Activated B cell treated with CpG ODN at 0.5 μM for 24 hours (primary cell): ENCODE measurements at regions not wholly inside any gene's neighbourhood (a gene's known extent, or its start where the extent isn't known, plus 50 kb on each side); places are given as distances from the start of the nearest gene placed in this dataset.

Experiments used
- ATAC-seq: fragments of 200-7000 bp; cut with Tn5 transposase; one replicate; pipeline ENCODE4 v1.10.0; 2021; ENCODE audit warnings: low read depth, mild to moderate bottlenecking, moderate library complexity
- CTCF ChIA-PET: fragments of 350-600 bp; sonication (Branson Sonifier 250); formaldehyde crosslinking; loops from one replicate; lab custom pipeline; 2021; ENCODE audit warnings: antibody characterized with exemption; lab: Charles Lee
- POLR2A ChIA-PET: fragments of 350-600 bp; sonication (Branson Sonifier 250); formaldehyde crosslinking; loops from one replicate; lab custom pipeline; 2021; ENCODE audit warnings: antibody characterized with exemption; lab: Charles Lee
- DNase-seq: peaks from one replicate; pipeline ENCODE4 v3.0.0; 2022
- H3K27ac Mint-ChIP-seq: one replicate; pipeline ENCODE4 v1.8.0; 2020; ENCODE audit warnings: mixed read lengths
- H3K27me3 Mint-ChIP-seq: one replicate; pipeline ENCODE4 v1.8.0; 2021; ENCODE audit warnings: mixed read lengths
- H3K36me3 Mint-ChIP-seq: one replicate; pipeline ENCODE4 v1.8.0; 2021; ENCODE audit warnings: low read depth, mixed read lengths
- H3K4me1 Mint-ChIP-seq: one replicate; pipeline ENCODE4 v1.8.0; 2021; ENCODE audit warnings: mixed read lengths
- H3K4me3 Mint-ChIP-seq: one replicate; pipeline ENCODE4 v1.8.0; 2020; ENCODE audit warnings: mild to moderate bottlenecking, mixed read lengths
- H3K9me3 Mint-ChIP-seq: one replicate; pipeline ENCODE4 v1.8.0; 2020; ENCODE audit warnings: mixed read lengths
- CTCF ChIP-seq: fragments of 200-600 bp; IDR thresholded peaks from one replicate; pipeline ENCODE4 v1.8.0; 2022; ENCODE audit warnings: antibody characterized with exemption, mild to moderate bottlenecking
- intact Hi-C: fragments of 100-400 bp; cut with micrococcal nuclease; formaldehyde crosslinking; loops from one replicate; pipeline ENCODE4 v1.15.1; 2024

GRCh38 chr14:22047115-22047514, 373.5 kb upstream of the OR4E1 start:
- CTCF ChIA-PET = interaction anchor here (0.8 to 0.9 kb wide), 2 partner anchors 29 to 129 kb away, joined by 4 read pairs; no protein-coding TSS in a partner anchor
- Mint-ChIP-seq H3K4me3 (no peak overlapping the region), H3K9me3 (no peaks in the 10 kb centered on the region), H3K27ac (no peak overlapping the region), H3K27me3 (peaks cover 47% of the 10 kb centered on the region), H3K36me3 (no peaks in the 10 kb centered on the region), H3K4me1 (peaks cover 3% of the 10 kb centered on the region)
- DNase-seq (no peak), ATAC-seq (no peak)
- intact Hi-C loops = loop anchor here (1.0 to 5.0 kb wide), 3 partner anchors 23 to 53 kb away; no protein-coding TSS in a partner anchor
- POLR2A ChIA-PET = no interaction called here
- no peak for TF ChIP-seq CTCF

GRCh38 chr14:22046063-22046462, 372.4 kb upstream of the OR4E1 start:
- intact Hi-C loops = loop anchor here (5.0 kb wide), 1 partner anchor 36 kb away; no protein-coding TSS in a partner anchor
- CTCF ChIA-PET = interaction anchor here (0.8 kb wide), 1 partner anchor 126 kb away, joined by 3 read pairs; no protein-coding TSS in a partner anchor
- DNase-seq = no peak
- no peaks in the 10 kb centered on the region for H3K36me3 Mint-ChIP-seq
- peaks cover 3% of the 10 kb centered on the region for H3K4me1 Mint-ChIP-seq
- H3K4me3 Mint-ChIP-seq = no peak overlapping the region
- no peak for ATAC-seq
- TF ChIP-seq CTCF = no peak
- peaks cover 54% of the 10 kb centered on the region for H3K27me3 Mint-ChIP-seq
- H3K9me3 Mint-ChIP-seq = no peaks in the 10 kb centered on the region
- H3K27ac Mint-ChIP-seq = no peak overlapping the region
- POLR2A ChIA-PET = no interaction called here

- DNase-seq (no peak), ATAC-seq (no peak)
- H3K9me3 Mint-ChIP-seq = no peaks in the 10 kb centered on the region
- H3K36me3 Mint-ChIP-seq = no peaks in the 10 kb centered on the region
- no peak for TF ChIP-seq CTCF
- ChIA-PET POLR2A (no interaction called here), CTCF (no interaction called here)
- H3K4me1 Mint-ChIP-seq = peaks cover 3% of the 10 kb centered on the region
- H3K27me3 Mint-ChIP-seq = peaks cover 50% of the 10 kb centered on the region
- intact Hi-C loops = no loop called here
- no peak overlapping the region for H3K4me3 Mint-ChIP-seq
- H3K27ac Mint-ChIP-seq = no peak overlapping the region
These were observed 370.6 kb upstream of the OR4E1 start for GRCh38 chr14:22044193-22044592.

- DNase-seq (no peak), ATAC-seq (no peak)
- H3K27me3 Mint-ChIP-seq = peaks cover 33% of the 10 kb centered on the region
- intact Hi-C loops = loop anchor here (2.0 kb wide), 1 partner anchor 124 kb away; no protein-coding TSS in a partner anchor
- H3K36me3 Mint-ChIP-seq = no peaks in the 10 kb centered on the region
- no peak overlapping the region for H3K4me3 Mint-ChIP-seq
- no peak overlapping the region for H3K27ac Mint-ChIP-seq
- ChIA-PET CTCF (interaction anchor here (0.7 to 1.9 kb wide), 7 partner anchors 8 to 122 kb away, joined by 3 to 12 read pairs (median 3); no protein-coding TSS in a partner anchor), POLR2A (interaction anchor here (0.6 kb wide), 1 partner anchor 95 kb away, joined by 4 read pairs; no protein-coding TSS in a partner anchor)
- TF ChIP-seq CTCF = no peak
- no peaks in the 10 kb centered on the region for H3K9me3 Mint-ChIP-seq
- no peaks in the 10 kb centered on the region for H3K4me1 Mint-ChIP-seq
These were observed 367.1 kb upstream of the OR4E1 start for GRCh38 chr14:22040781-22041125.

- peaks cover 36% of the 10 kb centered on the region for H3K27me3 Mint-ChIP-seq
- TF ChIP-seq CTCF = no peak
- ATAC-seq (no peak), DNase-seq (no peak)
- H3K27ac Mint-ChIP-seq = no peak overlapping the region
- H3K4me3 Mint-ChIP-seq = no peak overlapping the region
- intact Hi-C loops = loop anchor here (2.0 kb wide), 1 partner anchor 123 kb away; no protein-coding TSS in a partner anchor
- ChIA-PET CTCF (interaction anchor here (0.7 to 1.9 kb wide), 8 partner anchors 9 to 122 kb away, joined by 3 to 12 read pairs (median 3); no protein-coding TSS in a partner anchor), POLR2A (interaction anchor here (0.6 kb wide), 1 partner anchor 94 kb away, joined by 4 read pairs; no protein-coding TSS in a partner anchor)
- no peaks in the 10 kb centered on the region for H3K36me3 Mint-ChIP-seq
- H3K9me3 Mint-ChIP-seq = no peaks in the 10 kb centered on the region
- H3K4me1 Mint-ChIP-seq = no peaks in the 10 kb centered on the region
These were observed 366.5 kb upstream of the OR4E1 start for GRCh38 chr14:22039938-22040780.
